GM04503 (cell line): ENCODE measurements at regions not wholly inside any gene's neighbourhood (a gene's known extent, or its start where the extent isn't known, plus 50 kb on each side); places are given as distances from the start of the nearest gene placed in this dataset.
"Not testable (repeated sequence)": the region's sequence is repeated elsewhere in the genome, so short reads cannot be mapped to it uniquely, and the experiment has no call there.

ENCODE experiments used
- DNase-seq: peaks from one replicate; pipeline ENCODE4 v3.0.0-alpha.2; 2012; ENCODE audit warnings: low read depth

- no peak for DNase-seq
Measured at GRCh38 chr5:152701305-152701949, 296.3 kb upstream of the NMUR2 start.

- no peak for DNase-seq
Measured at GRCh38 chr5:152704286-152704685, 299.2 kb upstream of the NMUR2 start.

GRCh38 chr5:152711801-152712388 lies 306.8 kb upstream of the NMUR2 start:
- no peak for DNase-seq

- no peak for DNase-seq
Measured at GRCh38 chr5:152717393-152717792, 312.3 kb upstream of the NMUR2 start.

- DNase-seq = no peak
Measured at GRCh38 chr5:152723482-152723881, 318.4 kb upstream of the NMUR2 start.

- no peak for DNase-seq
Measured at GRCh38 chr5:152730176-152730575, 325.1 kb upstream of the NMUR2 start.

- DNase-seq = no peak
Measured at GRCh38 chr5:152736906-152737305, 331.8 kb upstream of the NMUR2 start.

GRCh38 chr5:152739916-152740315 lies 334.8 kb upstream of the NMUR2 start:
- DNase-seq = no peak

- DNase-seq = not testable (repeated sequence)
Measured at GRCh38 chr5:152741126-152741525, 336.0 kb upstream of the NMUR2 start.

- not testable (repeated sequence) for DNase-seq
Measured at GRCh38 chr5:152787709-152788217, 382.7 kb upstream of the NMUR2 start.

- no peak for DNase-seq
Measured at GRCh38 chr5:152801886-152802285, 396.8 kb upstream of the NMUR2 start.

GRCh38 chr5:152804179-152804578 lies 399.1 kb upstream of the NMUR2 start:
- no peak for DNase-seq

- no peak for DNase-seq
Measured at GRCh38 chr5:152811988-152812387, 406.9 kb upstream of the NMUR2 start.

- DNase-seq = no peak
Measured at GRCh38 chr5:152813526-152813925, 408.4 kb upstream of the NMUR2 start.

GRCh38 chr5:152819891-152820290 lies 414.8 kb upstream of the NMUR2 start:
- DNase-seq = no peak

- DNase-seq = no peak
Measured at GRCh38 chr5:152824316-152824715, 419.2 kb upstream of the NMUR2 start.

- DNase-seq = no peak
Measured at GRCh38 chr5:152838241-152838786, 433.2 kb upstream of the NMUR2 start.

GRCh38 chr5:152844713-152845112 lies 439.6 kb upstream of the NMUR2 start:
- no peak for DNase-seq

GRCh38 chr5:152853361-152853760 lies 448.3 kb upstream of the NMUR2 start:
- DNase-seq = no peak

- no peak for DNase-seq
Measured at GRCh38 chr5:152855441-152855840, 450.4 kb upstream of the NMUR2 start.

- DNase-seq = no peak
Measured at GRCh38 chr5:152861231-152861630, 456.2 kb upstream of the NMUR2 start.

- DNase-seq = no peak
Measured at GRCh38 chr5:152864447-152864846, 459.4 kb upstream of the NMUR2 start.

- no peak for DNase-seq
Measured at GRCh38 chr5:152864991-152865390, 459.9 kb upstream of the NMUR2 start.

GRCh38 chr5:152869971-152870370 lies 464.9 kb upstream of the NMUR2 start:
- no peak for DNase-seq
